ENCODE measurements at regions not wholly inside any gene's neighbourhood (a gene's known extent, or its start where the extent isn't known, plus 50 kb on each side); places are given as distances from the start of the nearest gene placed in this dataset.

GRCh38 chr3:137568880-137569279 is 195.2 kb upstream of the SOX14 start:
- TF ChIP-seq CTCF (optimal IDR thresholded peaks at IDR 0.05 in 1 of 3, IDR thresholded peaks at IDR 0.05 in 1 of 3, conservative IDR thresholded peaks at IDR 0.05 in 1 of 3; ENCODE audit: extremely low read depth in 1 of 3, insufficient read depth in 2 of 3, low read length in 3 of 3) (no peak), EZH2 (IDR thresholded peaks at IDR 0.05; ENCODE audit: low read length) (no peak)
